ENCODE measurements at regions not wholly inside any gene's neighbourhood (a gene's known extent, or its start where the extent isn't known, plus 50 kb on each side); places are given as distances from the start of the nearest gene placed in this dataset.
"Not testable (repeated sequence)": the region's sequence is repeated elsewhere in the genome, so short reads cannot be mapped to it uniquely, and the experiment has no call there.

DNA sequence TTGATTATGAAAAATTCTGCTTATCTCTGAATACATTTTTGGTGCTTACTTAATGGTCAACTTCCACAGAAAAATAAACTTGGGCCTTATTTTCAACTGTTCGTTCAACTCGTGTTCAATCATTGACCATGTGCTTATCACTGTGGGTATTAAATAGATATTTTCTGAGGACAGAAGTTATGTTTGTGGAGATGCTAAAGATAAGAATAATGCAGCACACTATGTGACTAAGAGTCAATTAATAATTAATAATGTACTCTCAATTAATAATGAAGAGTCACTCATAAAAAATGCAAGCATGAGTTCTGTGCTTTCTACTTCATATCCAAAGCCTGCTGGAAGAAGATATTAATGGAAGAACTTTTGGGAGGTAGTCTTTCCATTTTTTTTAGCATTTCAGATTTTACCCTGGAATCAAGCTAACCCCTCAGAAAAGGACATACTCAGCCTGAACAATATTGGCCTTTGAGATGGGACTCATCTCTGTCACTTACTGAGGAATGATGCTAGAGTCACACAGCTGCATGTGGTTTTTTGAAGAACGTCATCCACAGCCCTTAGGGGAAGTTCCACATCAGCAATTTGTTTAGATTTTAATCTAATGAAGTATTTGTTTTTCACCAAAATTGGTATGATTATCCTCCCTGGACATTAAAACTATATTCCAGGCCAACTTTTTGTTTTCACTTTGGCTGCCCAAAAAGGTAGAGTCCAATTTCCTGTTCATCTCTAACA is 191.9 kb upstream of the CRIM1 start:
- DNase-seq (ENCODE audit: low spot score) = no peak

DNA sequence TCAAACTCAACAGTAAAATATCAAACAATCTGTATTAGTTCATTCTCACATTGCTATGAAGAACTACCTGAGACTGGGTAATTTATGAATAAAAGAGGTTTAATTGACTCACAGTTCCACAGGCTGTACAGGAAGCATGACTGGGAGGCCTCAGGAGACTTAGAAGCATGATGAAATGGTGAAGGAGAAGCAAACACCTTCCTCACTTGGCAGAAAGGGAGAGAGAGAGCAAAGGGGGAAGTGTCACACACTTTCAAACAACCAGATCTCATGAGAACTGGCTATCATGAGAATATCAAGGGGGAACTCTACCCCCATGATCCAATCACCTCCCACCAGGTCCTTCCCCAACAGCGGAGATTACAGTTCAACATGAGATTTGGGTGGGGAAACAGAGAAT is 198.5 kb upstream of the CRIM1 start:
- not testable (repeated sequence) for DNase-seq (ENCODE audit: low spot score)

DNA sequence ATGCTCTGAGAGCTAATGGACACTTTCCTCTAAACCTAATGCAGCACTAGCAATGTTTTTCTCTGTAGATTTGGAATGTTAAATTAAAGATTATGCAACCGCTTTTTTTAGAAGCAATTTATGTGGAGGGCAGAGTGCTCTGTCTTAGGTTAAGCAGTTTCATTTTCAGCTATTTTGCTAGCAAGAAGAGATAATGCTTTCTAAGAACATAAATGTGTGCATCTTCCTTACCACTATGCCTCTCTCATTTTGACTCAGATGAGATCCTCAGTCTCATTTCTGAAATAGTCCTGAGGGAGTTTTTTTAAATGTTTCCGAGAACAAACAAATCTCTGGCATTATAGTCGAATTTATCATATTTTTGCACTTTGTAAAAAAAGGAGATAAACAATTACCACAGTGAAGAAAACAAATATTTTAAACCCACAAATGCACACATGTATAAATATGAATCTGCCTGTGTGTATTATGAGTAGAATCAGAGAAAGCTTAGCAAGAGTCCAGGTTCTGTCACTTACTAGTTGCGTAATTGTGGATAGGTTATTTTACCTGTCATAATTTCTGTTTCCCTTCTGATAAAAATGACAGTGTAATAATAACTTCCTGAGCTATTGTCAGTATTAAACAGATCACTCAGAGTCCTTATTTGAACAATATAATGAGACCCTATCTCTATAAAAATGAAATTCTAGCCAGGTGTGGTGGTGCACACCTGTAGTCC is 207.7 kb upstream of the CRIM1 start:
- DNase-seq (ENCODE audit: low spot score) = no peak

DNA sequence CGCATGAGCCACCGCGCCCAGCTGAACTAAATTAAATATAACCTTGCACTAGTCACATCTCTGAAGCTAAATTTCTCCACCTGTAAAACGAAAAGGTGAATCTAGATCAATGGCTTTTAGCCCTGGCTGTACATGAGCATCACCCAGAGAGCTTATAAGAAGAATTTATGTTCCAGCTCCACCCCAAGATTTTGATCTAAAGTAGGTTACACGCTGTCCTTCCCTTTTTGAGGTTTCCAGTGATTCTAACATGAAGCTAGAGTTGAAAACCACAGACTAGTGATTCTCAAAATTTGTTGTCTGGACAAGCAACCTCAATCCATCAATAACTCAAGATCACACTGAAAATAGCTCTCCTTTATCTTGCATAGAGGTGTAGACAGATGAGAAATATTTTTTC is 208.8 kb upstream of the CRIM1 start:
- no peak for DNase-seq (ENCODE audit: low spot score)

DNA sequence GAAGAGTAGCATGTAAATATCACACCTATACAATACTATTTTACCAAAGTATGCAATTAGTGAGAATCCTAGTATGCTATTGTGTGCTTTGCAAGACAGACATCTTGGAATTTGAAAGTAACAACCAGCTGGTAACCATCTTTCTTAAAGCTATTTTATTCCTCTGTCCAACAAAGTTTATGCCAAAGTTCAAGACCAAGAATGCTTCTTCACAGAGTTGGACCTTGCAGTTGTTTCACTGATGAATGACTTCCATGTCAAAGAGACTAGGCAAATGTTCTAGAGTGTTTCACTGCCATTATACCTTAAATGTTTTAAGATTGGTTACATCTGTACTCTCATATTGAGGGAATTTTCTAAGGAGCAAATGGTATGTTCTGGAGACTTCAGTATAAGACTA is 215.2 kb upstream of the CRIM1 start:
- DNase-seq (ENCODE audit: low spot score) = no peak

DNA sequence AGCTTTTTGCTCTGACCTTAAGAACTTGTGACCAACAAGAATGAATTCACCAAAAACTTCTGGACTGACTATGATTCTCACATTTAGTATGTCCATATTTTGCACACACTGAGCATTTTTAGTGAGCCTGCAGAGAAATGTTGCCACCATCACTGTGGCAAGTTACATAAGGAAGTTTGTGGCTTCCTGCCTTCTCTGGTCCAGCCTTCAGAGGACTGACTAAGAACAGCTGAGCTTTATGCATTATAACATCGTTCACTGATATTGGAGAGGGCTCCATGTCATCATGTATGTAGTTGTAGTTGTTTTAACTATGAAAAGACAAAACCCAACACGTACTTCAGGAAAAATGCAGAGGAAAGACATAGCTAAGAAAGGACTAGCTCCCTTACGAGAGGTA is 218.0 kb upstream of the CRIM1 start:
- no peak for DNase-seq (ENCODE audit: low spot score)

DNA sequence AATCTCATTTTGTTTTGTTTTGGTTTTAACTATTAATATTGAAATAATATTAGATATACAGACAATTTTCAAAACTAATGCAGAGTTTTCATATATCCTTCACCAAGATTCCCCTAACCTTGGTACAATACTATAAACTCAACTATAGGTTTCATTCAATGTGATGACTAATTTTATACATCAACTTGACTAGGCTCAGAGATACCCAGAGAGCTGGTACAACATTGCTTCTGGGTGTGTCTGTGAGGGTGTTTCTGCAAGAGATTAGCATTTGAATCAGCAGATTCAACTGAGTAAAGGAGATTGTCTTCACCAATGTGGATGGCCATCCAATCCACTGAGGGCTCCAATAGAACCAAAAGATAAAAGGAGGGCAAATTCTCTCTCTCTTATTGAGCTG is 221.3 kb upstream of the CRIM1 start:
- no peak for DNase-seq (ENCODE audit: low spot score)

DNA sequence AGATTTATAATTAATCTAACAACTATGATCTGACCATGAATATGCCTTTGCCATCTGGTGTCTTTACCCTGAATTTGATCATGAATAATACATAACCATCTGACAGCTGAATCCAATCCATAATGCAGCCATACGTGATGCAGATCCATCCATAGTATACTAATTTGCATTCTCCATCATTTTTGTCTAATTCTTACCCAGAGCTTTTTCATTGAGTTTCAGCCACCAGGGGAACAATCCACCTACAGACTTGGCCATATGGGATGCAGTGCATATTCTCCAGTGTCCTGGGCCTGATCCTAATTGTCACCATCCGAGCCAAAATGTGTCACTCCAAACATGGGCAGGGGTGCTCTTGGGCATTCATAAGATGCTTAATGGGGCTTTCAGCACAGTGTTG is 227.2 kb upstream of the CRIM1 start:
- DNase-seq (ENCODE audit: low spot score) = no peak

DNA sequence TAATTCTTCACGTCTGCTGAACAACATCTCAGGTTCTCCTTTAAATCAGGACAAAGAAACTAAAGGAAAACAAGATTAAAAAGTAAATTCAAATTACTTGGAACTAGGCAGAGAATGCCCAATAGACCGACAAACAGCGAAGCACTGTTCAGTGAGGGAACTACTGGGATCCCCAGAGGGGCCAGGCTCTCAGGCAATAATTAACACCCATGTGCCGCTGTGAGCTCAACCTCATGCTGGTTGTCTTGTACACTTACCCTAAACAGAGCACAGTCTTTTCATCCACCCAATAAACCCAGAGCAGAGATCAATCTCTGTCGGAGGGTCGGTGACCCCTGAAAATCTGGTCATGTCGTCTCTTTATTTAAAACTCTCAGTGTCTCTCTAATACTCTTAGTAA is 229.9 kb upstream of the CRIM1 start:
- no peak for DNase-seq (ENCODE audit: low spot score)

DNA sequence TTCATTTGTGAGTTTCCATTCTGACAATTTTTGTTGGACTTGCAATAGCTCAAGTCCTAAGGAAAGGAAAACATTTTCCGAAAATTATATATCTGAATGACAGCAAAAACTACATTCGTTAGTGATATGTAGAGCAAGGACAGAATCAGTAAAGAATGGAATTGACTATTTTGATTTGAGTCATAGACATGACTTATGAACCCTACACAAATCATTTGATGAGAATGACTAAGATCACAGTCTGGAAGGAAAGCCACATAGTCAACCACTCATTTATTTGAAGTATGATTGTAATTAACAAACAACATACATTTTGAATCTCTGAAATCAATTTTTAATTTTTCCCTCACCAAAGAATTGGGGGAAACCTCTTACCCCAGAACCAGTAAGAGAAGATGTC is 231.6 kb upstream of the CRIM1 start:
- no peak for DNase-seq (ENCODE audit: low spot score)

DNA sequence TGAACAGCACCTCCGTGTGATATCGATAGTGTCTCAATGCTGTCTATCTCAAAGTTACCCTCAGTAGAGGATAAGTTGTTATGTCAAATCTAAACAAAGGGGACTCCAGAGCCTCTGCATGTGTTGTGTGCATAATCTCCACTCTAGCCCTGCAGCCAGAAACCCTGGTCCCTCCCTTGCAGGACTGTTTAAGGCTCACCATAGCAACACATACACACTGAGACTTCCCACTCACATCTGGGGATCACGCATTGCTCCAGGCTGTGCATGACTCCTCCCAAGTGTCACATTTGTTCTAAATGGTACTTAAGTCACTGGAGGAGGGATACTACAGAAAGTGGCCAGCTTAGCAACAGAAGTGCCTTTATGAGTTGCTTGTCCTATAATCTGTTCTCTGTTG is 258.6 kb upstream of the CRIM1 start:
- DNase-seq (ENCODE audit: low spot score) = no peak

DNA sequence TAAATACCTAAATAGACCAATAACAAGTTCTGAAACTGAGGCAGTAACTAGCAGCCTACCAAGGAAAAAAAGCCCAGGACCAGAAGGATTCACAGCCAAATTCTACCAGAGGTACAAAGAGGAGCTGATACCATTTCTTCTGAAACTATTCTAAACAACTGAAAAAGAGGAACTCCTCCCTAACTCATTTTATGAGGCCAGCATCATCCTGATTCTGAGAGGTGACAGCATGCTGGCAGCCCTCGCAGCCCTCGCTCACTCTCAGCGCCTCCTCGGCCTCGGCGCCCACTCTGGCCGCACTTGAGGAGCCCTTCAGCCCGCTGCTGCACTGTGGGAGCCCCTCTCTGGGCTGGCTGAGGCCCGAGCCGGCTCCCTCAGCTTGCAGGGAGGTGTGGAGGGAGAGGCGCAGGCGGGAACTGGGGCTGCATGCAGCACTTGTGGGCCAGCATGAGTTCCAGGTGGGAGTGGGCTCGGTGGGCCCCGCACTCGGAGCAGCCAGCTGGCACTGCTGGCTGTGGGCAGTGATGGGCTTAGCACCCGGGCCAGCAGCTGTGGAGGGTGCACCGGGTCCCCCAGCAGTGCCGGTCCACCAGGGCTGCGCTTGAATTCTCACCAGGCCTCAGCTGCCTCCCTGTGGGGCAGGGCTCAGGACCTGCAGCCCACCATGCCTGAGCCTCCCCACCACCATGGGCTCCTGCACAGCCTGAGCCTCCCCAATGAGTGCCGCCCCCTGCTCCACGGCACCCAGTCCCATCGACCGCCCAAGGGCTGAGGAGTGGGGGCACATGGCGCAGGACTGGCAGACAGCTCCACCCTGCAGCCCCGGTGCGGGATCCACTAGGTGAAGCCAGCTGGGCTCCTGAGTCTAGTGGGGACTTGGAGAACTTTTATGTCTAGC is 263.5 kb upstream of the CRIM1 start:
- DNase-seq (ENCODE audit: low spot score) = not testable (repeated sequence)

DNA sequence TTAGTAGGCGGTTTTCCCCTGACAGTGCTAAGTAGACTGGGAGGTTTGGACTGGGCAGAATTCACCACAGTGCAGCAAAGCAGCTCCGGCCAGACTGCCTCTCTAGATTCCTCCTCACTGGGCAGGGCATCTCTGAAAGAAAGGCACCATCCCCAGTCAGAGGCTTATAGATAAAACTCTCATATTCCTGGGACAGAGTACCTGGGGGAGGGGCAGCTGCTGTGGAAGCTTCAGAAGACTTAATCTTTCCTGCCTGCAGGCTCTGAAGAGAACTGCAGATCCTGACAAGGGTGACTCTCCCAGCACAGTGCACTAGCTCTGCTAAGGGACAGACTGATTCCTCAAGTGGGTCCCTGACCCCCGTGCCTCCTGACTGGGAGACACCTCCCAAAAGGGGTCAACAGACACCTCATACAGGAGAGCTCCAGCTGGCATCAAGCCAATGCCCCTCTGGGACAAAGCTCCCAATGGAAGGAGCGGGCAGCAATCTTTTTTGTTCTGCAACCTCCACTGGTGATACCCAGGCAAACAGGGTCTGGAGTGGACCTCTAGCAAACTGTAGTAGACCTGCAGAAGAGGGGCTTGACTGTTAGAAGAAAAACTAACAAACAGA is 266.8 kb upstream of the CRIM1 start:
- DNase-seq (ENCODE audit: low spot score) = no peak

DNA sequence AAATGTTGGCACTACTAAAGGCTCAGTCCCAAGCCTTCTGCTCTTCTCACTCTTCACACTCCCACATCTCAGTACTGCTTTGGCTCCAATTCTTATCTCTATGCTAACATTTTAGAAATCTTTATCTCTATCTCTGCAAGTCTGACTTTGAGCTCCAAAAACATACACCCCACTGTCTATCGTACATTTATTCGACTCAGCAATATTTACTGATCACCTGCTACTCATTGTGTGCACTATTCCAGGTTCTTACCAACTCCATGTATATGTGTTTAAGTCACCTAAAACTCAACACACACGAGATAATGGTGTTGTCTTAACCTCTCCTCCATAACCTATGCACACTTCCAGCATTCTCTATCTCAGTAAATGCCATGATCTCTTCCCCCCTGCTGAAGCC is 268.2 kb upstream of the CRIM1 start:
- DNase-seq (ENCODE audit: low spot score) = no peak

DNA sequence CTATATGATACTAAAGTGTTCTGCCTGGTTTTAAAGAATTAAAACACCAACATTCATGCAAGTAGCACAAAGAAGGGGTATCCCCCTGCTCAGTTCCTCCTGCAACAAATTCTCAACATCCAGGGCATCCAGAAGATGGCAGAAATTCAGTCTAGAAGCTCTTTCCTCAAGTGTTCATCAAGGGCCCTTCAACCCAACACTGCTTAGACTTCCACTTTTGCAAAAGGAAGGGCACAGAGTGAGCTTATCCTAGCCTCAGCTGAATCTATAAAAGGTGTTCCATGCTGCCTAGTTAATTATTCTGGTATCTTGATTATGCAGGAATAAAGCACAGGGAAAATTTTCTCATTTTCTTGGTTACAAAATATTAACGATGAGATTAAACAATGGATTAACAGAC is 275.8 kb upstream of the CRIM1 start:
- DNase-seq (ENCODE audit: low spot score) = no peak

DNA sequence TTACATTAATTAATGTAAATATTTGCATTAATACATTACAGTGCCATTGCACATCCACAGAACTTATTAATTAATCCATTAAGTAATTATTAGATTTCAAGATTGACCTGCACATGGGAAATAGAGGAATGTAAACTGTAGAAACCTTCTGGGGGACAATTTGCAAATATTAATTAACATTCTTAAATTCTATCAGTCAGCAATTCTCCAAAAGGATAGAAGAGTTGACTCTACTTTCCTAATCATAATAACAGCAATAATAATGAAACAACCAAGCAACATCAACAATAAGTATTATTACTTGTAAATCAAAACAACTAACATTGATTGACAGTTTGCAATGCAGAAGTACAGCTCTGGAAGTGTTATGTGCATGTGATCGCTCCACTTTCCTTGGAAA is 281.6 kb upstream of the CRIM1 start:
- no peak for DNase-seq (ENCODE audit: low spot score)

DNA sequence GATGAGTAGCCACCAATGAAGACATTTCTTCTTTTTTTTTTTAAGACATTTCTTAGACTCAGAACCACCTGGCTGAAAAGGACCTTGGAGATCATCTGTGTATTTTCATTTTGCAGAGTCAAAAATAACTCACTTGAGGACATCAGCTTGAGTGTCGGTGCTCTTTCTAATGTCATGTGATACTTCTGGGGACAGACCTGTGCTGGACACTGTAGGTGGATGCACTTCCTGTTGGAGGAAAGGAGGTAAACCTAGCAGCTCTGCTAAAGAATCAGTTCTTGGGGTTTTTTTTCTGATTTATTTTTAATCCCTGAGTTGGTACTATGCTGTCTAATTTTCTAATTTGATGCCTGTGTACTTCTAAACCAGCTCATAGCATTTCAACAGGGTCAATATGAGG is 283.9 kb upstream of the CRIM1 start:
- DNase-seq (ENCODE audit: low spot score) = no peak

DNA sequence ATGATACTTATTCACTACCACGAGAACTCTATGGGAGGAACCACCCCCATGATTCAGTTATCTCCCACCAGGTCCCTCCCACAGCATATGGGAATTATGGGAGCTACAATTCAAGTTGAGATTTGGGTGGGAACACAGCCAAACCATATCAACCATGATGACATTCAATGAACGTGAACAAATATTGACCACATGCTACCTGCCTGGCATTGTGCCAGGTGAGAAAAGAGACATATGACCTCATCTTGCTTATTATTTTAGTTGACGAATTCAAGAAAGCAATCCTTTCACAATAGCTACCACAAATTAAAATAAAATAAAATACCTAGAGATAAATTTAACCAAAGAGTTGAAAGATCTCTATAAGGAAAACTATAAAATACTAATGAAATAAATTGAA is 286.5 kb upstream of the CRIM1 start:
- DNase-seq (ENCODE audit: low spot score) = no peak

DNA sequence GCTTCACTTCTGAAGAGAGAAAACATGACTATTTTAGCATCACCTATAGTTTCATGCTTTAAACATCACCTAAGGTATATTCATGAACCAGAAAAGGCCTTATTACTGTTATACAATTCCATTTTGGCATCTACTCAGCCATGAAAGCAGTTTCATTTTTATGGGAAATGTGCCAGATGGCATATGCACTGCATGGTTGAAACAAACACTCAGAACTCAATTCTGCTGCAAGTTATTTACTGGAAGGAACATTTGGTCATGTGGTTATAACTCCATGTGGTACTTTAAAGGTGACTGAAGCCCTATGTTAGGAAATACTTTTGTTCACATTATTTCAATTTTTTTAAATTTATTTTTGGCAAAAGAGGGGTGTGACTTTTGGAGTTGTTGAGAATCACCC is 287.5 kb upstream of the CRIM1 start:
- no peak for DNase-seq (ENCODE audit: low spot score)

DNA sequence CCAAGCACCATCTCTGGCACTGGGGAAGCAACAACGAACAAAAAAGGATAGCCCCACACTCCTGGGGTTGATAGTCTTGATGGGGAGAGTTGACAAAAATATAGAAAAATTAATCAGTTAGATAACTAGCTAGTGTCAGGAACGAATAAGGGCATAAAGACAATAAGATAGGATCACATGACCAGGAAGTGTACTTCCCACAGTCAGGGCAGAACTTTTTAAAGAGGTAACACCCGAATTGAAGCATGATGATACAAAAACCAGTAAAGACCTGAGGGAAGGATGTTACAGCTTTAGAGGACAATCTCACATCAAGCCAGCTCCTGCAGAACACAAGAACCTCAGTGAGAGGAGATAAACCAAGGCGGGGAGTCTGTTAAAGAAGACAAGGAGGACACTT is 295.4 kb upstream of the CRIM1 start:
- DNase-seq (ENCODE audit: low spot score) = no peak

DNA sequence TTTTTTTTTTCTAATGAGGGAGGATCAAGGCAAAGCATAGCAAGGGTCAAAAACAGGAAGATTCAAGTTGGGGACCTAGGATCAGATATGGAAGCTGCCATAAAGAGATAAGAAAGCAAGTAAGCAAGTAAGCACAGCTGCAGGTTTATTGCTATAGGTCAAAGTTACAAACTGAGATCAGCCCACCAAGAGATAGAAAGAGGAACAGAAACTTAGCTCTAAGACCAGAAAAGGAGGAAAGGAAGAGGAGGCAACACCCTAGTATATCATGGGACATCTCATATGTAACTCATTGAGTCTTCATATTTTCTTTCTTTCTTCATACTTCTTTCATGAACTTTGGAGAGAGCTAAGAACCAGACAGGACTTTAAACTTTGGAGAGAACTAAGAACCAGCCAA is 295.9 kb upstream of the CRIM1 start:
- DNase-seq (ENCODE audit: low spot score) = peak; percentile 49

DNA sequence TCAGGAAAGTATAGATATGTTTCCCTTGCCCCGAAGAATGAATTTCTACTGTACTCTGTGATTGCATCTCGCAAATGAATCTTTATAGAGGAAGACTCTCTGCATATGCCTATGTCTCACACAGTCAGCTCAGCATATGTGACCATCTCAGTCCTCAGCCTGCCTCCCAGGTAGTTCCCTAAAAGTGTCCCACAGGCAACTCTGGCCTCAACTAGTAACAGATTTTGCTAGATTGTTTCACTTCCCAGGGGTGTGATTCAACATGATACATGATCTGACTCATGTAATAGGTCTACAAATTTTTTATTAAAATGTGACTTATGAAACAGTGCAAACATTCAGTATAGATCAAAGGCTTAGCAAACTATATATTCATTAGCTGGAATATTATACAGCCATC is 296.6 kb upstream of the CRIM1 start:
- DNase-seq (ENCODE audit: low spot score) = no peak

DNA sequence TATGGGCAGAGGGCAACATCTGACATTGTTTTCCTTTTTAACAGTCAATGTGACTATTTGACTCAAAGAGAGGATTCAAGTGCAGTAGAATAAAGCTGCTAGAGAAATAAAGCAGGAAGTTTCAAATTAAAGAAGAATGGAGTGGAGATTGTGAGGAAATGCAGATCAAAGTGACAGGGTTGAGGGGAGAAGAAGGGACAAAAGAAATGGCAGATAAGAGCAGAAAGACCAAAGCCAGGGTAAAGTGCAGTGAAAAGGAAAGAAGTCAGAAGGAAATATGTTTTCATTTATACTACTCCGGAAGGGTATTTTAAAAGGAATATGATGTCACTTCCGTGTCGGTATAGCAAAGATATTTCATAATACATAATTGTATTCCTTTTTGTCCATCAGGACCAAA is 297.5 kb upstream of the CRIM1 start:
- no peak for DNase-seq (ENCODE audit: low spot score)
